Mesothelial cell of epicardium (in vitro differentiated cells): ENCODE measurements at regions not wholly inside any gene's neighbourhood (a gene's known extent, or its start where the extent isn't known, plus 50 kb on each side); places are given as distances from the start of the nearest gene placed in this dataset.

Source experiments
- DNase-seq, 2 experiments: peaks; one replicate each; pipeline ENCODE4 v3.0.0; 2021; ENCODE audit warnings: low spot score in 2 of 2; ENCODE audit not compliant: unreplicated experiment in 2 of 2
- H3K27ac Mint-ChIP-seq: 2 replicates; pipeline ENCODE4 v1.8.0; 2021; ENCODE audit warnings: mixed read lengths
- H3K27me3 Mint-ChIP-seq: 2 replicates; pipeline ENCODE4 v1.8.0; 2021; ENCODE audit warnings: low read depth, mixed read lengths
- H3K36me3 Mint-ChIP-seq: 2 replicates; pipeline ENCODE4 v1.8.0; 2021; ENCODE audit warnings: mixed read lengths
- H3K4me1 Mint-ChIP-seq: 2 replicates; pipeline ENCODE4 v1.8.0; 2021; ENCODE audit warnings: mixed read lengths
- H3K4me3 Mint-ChIP-seq: 2 replicates; pipeline ENCODE4 v1.8.0; 2021; ENCODE audit warnings: mild to moderate bottlenecking, moderate library complexity, mixed read lengths
- H3K9me3 Mint-ChIP-seq: 2 replicates; pipeline ENCODE4 v1.8.0; 2021; ENCODE audit warnings: mixed read lengths
- TF ChIP-seq, protein P1 (sequence below): fragments of 200-600 bp; sonication (generic); IDR thresholded peaks from one replicate; pipeline ENCODE4 v1.5.0; 2021; ENCODE audit warnings: antibody characterized with exemption; ENCODE audit not compliant: unreplicated experiment

DNA sequence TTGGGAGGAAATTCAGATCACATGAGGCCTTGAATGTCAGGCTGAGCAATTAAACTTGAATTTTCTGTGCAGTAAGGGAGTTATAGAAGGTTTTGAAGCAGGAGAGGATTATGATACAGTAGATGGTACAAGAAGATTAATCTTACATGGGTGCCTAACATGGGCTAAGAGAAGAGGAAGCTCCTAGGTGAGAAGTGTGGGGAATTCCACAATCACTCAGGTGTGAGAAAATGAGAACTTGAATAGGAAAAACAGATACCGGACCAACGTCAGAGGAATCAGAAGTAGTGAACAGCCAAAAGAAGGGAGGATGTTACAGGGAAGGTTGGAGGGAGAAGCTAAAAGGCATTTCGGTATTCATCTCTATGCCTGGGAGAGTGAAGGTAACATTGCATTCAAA lies 250.7 kb upstream of the SLC35B3 start:
- H3K4me3 Mint-ChIP-seq = no peak overlapping the region
- no peaks in the 10 kb centered on the region for H3K36me3 Mint-ChIP-seq
- no peak for DNase-seq
- no peak overlapping the region for H3K27ac Mint-ChIP-seq
- peaks cover 6% of the 10 kb centered on the region for H3K9me3 Mint-ChIP-seq
- no peaks in the 10 kb centered on the region for H3K4me1 Mint-ChIP-seq
- TF ChIP-seq, protein P1, sequence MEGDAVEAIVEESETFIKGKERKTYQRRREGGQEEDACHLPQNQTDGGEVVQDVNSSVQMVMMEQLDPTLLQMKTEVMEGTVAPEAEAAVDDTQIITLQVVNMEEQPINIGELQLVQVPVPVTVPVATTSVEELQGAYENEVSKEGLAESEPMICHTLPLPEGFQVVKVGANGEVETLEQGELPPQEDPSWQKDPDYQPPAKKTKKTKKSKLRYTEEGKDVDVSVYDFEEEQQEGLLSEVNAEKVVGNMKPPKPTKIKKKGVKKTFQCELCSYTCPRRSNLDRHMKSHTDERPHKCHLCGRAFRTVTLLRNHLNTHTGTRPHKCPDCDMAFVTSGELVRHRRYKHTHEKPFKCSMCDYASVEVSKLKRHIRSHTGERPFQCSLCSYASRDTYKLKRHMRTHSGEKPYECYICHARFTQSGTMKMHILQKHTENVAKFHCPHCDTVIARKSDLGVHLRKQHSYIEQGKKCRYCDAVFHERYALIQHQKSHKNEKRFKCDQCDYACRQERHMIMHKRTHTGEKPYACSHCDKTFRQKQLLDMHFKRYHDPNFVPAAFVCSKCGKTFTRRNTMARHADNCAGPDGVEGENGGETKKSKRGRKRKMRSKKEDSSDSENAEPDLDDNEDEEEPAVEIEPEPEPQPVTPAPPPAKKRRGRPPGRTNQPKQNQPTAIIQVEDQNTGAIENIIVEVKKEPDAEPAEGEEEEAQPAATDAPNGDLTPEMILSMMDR = no peak
- no peaks in the 10 kb centered on the region for H3K27me3 Mint-ChIP-seq

DNA sequence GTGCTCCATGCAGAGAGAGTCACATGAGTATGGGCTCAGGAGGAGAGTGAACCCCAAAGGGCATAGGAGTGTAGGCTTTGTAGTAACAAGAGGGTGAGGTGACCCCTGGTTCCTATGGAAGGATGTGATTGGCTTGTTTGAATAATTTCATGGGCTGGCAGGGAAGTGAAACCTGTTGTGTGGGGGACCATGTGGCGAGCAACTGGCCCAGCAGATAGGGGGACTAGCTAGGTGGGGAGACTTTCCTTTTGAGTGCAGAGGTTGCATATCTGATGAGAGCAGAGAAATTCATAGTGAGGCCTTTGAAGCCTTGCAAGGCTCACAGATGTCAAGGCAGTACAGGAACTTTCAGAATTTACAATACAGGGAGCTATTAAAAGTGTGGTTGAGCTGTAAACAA lies 247.9 kb upstream of the SLC35B3 start:
- Mint-ChIP-seq H3K27me3 (no peaks in the 10 kb centered on the region), H3K4me3 (no peak overlapping the region), H3K4me1 (no peaks in the 10 kb centered on the region), H3K9me3 (no peaks in the 10 kb centered on the region), H3K27ac (no peak overlapping the region), H3K36me3 (no peaks in the 10 kb centered on the region)
- TF ChIP-seq, protein P1 = no peak
- DNase-seq = no peak

DNA sequence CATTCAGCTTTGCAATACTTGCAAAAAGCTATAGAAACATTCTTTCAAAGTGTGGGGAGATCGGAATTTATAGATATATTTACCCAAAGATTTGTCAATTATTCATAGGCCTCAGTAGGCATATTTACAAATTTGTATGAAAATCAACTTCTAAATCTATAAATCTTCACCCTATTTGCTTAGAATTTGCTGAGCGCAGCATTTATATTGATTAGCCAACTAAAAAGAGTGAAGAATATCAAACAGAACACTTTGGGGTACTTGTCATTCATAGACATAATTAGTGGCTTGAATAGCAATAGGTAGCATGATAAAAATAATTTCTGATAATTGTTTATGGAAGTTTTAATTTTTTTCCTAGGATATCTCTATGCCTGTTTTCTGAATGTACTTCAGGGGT lies 244.5 kb upstream of the SLC35B3 start:
- DNase-seq = no peak
- no peak overlapping the region for H3K4me3 Mint-ChIP-seq
- no peaks in the 10 kb centered on the region for H3K36me3 Mint-ChIP-seq
- TF ChIP-seq, protein P1 = no peak
- H3K9me3 Mint-ChIP-seq = no peaks in the 10 kb centered on the region
- no peaks in the 10 kb centered on the region for H3K4me1 Mint-ChIP-seq
- no peaks in the 10 kb centered on the region for H3K27me3 Mint-ChIP-seq
- no peak overlapping the region for H3K27ac Mint-ChIP-seq

DNA sequence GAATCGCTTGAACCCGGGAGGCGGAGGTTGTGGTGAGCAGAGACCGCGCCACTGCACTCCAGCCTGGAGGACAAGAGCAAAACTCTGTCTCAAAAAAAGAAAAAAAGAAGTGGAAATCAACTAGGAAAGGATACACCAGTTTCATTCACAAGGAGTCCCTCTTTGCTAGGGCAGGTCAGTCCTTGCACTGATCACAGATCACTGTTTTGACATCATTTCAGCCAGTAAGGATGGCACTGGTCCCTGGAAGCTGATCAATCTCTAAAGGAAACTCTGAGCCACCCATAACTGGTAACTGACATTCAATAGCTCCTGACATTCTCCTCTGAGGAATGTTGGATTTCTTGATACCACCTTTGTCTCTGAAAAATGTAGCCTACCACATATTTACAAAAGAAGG lies 243.1 kb upstream of the SLC35B3 start:
- no peak for DNase-seq
- Mint-ChIP-seq H3K9me3 (no peaks in the 10 kb centered on the region), H3K36me3 (no peaks in the 10 kb centered on the region), H3K27ac (no peak overlapping the region), H3K27me3 (no peaks in the 10 kb centered on the region), H3K4me3 (no peak overlapping the region), H3K4me1 (no peaks in the 10 kb centered on the region)
- TF ChIP-seq, protein P1 = no peak

DNA sequence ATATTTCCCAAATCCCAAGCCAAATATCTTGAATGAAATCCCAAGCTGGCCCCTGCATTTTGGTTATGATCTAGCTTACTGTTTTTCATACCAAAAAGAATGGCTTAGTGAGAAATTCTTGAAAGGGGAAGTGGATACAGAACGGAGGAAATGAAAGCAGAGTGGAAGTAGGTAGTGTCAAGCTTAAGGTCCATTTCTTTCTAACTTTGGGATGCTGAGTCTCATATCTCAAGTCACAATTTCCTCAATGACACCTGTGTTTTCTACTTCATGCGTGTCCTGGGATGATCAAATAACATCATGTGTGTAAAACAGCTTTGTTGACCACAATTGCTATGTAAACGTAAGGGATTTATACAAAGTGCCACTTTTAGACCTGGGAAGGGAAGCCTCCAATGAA lies 238.8 kb upstream of the SLC35B3 start:
- no peak for DNase-seq
- Mint-ChIP-seq H3K27me3 (no peaks in the 10 kb centered on the region), H3K27ac (no peak overlapping the region), H3K9me3 (no peaks in the 10 kb centered on the region), H3K4me1 (no peaks in the 10 kb centered on the region), H3K4me3 (no peak overlapping the region), H3K36me3 (no peaks in the 10 kb centered on the region)
- TF ChIP-seq, protein P1 = no peak

DNA sequence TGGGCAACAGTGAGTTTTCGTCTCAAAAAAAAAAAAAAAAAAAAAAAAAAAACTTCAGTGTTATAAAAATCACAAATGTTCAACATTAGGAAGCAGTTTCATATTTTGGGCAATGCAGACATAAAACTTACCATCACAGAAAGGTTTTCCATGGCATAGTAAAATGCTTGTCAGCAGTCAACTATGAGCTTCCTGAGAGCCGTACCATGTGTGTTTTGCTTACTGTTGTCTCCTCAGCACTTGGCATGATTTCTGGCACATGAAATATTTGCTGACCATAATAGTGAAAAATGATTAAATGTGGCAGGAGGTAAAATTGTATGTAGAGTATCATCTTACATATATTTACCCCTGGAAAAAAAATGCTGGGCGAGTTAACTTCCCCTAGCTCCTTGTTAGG lies 237.5 kb upstream of the SLC35B3 start:
- DNase-seq = no peak
- no peaks in the 10 kb centered on the region for H3K27me3 Mint-ChIP-seq
- no peaks in the 10 kb centered on the region for H3K36me3 Mint-ChIP-seq
- no peak overlapping the region for H3K4me3 Mint-ChIP-seq
- no peaks in the 10 kb centered on the region for H3K4me1 Mint-ChIP-seq
- TF ChIP-seq, protein P1 = no peak
- H3K27ac Mint-ChIP-seq = no peak overlapping the region
- no peaks in the 10 kb centered on the region for H3K9me3 Mint-ChIP-seq
